ENCODE measurements at regions not wholly inside any gene's neighbourhood (a gene's known extent, or its start where the extent isn't known, plus 50 kb on each side); places are given as distances from the start of the nearest gene placed in this dataset.

DNA sequence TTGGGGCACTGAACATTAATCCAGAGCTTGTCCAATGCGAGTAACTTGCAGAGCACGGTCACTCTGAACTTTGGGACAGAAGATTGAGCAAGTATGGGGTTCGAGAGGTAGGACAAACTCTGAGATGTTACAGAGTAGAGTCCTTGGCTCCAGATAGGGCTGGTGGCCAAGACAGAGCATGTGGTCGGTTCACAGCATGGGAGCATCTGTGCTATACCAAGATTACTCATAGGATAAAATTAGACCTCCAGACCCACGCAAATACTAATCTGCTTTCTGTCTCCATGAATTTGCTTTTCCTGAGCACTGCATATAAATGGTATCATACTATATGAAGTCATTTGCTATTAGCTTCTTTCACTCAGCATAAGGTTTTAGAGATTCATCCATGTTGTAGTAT lies 93.4 kb upstream of the TBX5 start (continued):
- TF ChIP-seq, protein P1, sequence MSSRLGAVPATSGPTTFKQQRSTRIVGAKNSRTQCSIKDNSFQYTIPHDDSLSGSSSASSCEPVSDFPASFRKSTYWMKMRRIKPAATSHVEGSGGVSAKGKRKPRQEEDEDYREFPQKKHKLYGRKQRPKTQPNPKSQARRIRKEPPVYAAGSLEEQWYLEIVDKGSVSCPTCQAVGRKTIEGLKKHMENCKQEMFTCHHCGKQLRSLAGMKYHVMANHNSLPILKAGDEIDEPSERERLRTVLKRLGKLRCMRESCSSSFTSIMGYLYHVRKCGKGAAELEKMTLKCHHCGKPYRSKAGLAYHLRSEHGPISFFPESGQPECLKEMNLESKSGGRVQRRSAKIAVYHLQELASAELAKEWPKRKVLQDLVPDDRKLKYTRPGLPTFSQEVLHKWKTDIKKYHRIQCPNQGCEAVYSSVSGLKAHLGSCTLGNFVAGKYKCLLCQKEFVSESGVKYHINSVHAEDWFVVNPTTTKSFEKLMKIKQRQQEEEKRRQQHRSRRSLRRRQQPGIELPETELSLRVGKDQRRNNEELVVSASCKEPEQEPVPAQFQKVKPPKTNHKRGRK (tag; IDR thresholded peaks at IDR 0.05) = no peak
- TF ChIP-seq HDAC1 (IDR thresholded peaks at IDR 0.05) (no peak), SETDB1 (IDR thresholded peaks at IDR 0.05; ENCODE audit: low read length) (no peak), TCF3 (CRISPR knock-in tag; IDR thresholded peaks at IDR 0.05) (no peak), EP300 (IDR thresholded peaks at IDR 0.05; ENCODE audit: low read length) (no peak), ZNF12 (CRISPR knock-in tag; IDR thresholded peaks at IDR 0.05) (no peak), NCOA6 (IDR thresholded peaks at IDR 0.05) (no peak)
- TF ChIP-seq, protein P2, sequence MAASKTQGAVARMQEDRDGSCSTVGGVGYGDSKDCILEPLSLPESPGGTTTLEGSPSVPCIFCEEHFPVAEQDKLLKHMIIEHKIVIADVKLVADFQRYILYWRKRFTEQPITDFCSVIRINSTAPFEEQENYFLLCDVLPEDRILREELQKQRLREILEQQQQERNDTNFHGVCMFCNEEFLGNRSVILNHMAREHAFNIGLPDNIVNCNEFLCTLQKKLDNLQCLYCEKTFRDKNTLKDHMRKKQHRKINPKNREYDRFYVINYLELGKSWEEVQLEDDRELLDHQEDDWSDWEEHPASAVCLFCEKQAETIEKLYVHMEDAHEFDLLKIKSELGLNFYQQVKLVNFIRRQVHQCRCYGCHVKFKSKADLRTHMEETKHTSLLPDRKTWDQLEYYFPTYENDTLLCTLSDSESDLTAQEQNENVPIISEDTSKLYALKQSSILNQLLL (CRISPR knock-in tag; IDR thresholded peaks at IDR 0.05; ENCODE audit: borderline replicate concordance) = no peak
- TF ChIP-seq, protein P3, sequence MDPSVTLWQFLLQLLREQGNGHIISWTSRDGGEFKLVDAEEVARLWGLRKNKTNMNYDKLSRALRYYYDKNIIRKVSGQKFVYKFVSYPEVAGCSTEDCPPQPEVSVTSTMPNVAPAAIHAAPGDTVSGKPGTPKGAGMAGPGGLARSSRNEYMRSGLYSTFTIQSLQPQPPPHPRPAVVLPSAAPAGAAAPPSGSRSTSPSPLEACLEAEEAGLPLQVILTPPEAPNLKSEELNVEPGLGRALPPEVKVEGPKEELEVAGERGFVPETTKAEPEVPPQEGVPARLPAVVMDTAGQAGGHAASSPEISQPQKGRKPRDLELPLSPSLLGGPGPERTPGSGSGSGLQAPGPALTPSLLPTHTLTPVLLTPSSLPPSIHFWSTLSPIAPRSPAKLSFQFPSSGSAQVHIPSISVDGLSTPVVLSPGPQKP (CRISPR knock-in tag; IDR thresholded peaks at IDR 0.05) = no peak

Data from K562 (cell line).